OCI-LY1 (cell line): ENCODE measurements at regions not wholly inside any gene's neighbourhood (a gene's known extent, or its start where the extent isn't known, plus 50 kb on each side); places are given as distances from the start of the nearest gene placed in this dataset.

Experiments used
- EZH2 ChIP-seq: fragments of 200-600 bp; sonication (generic), shearing (Covaris generic); IDR thresholded peaks from 2 replicates; pipeline ENCODE4 v1.8.0; 2017; ENCODE audit warnings: borderline replicate concordance, mixed run types, mild to moderate bottlenecking, antibody characterized with exemption, low read length, moderate library complexity, mixed read lengths
- TF ChIP-seq, protein P1 (sequence below): fragments of 200-600 bp; sonication (generic), shearing (Covaris generic); IDR thresholded peaks from 2 replicates; pipeline ENCODE4 v1.5.1; 2017; ENCODE audit warnings: mild to moderate bottlenecking, antibody characterized with exemption, low read length, moderate library complexity, mixed read lengths

DNA sequence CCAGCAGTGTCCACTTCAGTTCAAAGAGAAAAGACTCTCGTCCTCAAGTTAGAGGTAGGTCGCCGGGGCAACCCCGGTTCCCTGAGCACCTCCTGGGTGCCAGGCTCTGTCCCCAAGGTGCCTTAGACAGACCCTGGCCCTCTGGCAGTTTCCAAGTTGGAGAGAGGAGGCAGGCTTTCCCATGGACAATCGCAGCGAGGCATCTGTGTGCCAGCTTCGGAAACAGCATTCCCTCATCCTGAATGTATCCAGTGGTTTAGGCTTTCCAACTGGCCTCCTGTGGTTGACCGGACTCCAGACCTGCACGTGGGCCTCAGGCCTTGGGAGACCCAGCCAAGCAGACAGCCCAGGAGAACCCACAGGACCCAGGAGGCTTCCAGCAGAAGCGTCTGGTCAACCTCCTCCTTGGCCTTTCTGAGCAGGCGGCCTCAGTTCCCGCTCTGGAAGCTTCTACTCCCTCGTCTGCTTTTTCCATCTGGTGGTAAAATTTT is 70.3 kb downstream of the KCNF1 start:
- TF ChIP-seq, protein P1, sequence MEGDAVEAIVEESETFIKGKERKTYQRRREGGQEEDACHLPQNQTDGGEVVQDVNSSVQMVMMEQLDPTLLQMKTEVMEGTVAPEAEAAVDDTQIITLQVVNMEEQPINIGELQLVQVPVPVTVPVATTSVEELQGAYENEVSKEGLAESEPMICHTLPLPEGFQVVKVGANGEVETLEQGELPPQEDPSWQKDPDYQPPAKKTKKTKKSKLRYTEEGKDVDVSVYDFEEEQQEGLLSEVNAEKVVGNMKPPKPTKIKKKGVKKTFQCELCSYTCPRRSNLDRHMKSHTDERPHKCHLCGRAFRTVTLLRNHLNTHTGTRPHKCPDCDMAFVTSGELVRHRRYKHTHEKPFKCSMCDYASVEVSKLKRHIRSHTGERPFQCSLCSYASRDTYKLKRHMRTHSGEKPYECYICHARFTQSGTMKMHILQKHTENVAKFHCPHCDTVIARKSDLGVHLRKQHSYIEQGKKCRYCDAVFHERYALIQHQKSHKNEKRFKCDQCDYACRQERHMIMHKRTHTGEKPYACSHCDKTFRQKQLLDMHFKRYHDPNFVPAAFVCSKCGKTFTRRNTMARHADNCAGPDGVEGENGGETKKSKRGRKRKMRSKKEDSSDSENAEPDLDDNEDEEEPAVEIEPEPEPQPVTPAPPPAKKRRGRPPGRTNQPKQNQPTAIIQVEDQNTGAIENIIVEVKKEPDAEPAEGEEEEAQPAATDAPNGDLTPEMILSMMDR, result no peak
- TF ChIP-seq EZH2, result no peak
